ENCODE measurements at regions not wholly inside any gene's neighbourhood (a gene's known extent, or its start where the extent isn't known, plus 50 kb on each side); places are given as distances from the start of the nearest gene placed in this dataset.

GRCh38 chr15:87489456-87489855 is 767.1 kb downstream of the NTRK3 start:
- DNase-seq (ENCODE audit: low read depth): no peak
- no peak for TF ChIP-seq CTCF (IDR thresholded peaks at IDR 0.05; ENCODE audit: insufficient read depth, low read length, poor library complexity, severe bottlenecking)
- no peaks in the 10 kb centered on the region for H3K27me3 ChIP-seq (ENCODE audit: control insufficient read depth, insufficient read depth, low read length)
- no peak overlapping the region for H3K4me3 ChIP-seq (ENCODE audit: low read depth, low read length)
- H3K36me3 ChIP-seq (ENCODE audit: control insufficient read depth, insufficient read depth, low read length): no peaks in the 10 kb centered on the region

- no peak for DNase-seq (ENCODE audit: low read depth)
- H3K4me3 ChIP-seq (ENCODE audit: low read depth, low read length): no peak overlapping the region
- TF ChIP-seq CTCF (IDR thresholded peaks at IDR 0.05; ENCODE audit: insufficient read depth, low read length, poor library complexity, severe bottlenecking): no peak
- H3K36me3 ChIP-seq (ENCODE audit: control insufficient read depth, insufficient read depth, low read length): no peaks in the 10 kb centered on the region
- no peaks in the 10 kb centered on the region for H3K27me3 ChIP-seq (ENCODE audit: control insufficient read depth, insufficient read depth, low read length)
Measured at GRCh38 chr15:87487484-87487883, 769.1 kb downstream of the NTRK3 start.

- no peak for TF ChIP-seq CTCF (IDR thresholded peaks at IDR 0.05; ENCODE audit: insufficient read depth, low read length, poor library complexity, severe bottlenecking)
Measured at GRCh38 chr15:87483468-87483867, 773.1 kb downstream of the NTRK3 start.

GRCh38 chr15:87481126-87481525 is 775.4 kb downstream of the NTRK3 start:
- no peaks in the 10 kb centered on the region for H3K36me3 ChIP-seq (ENCODE audit: control insufficient read depth, insufficient read depth, low read length)
- no peak for TF ChIP-seq CTCF (IDR thresholded peaks at IDR 0.05; ENCODE audit: insufficient read depth, low read length, poor library complexity, severe bottlenecking)
- H3K27me3 ChIP-seq (ENCODE audit: control insufficient read depth, insufficient read depth, low read length): no peaks in the 10 kb centered on the region
- H3K4me3 ChIP-seq (ENCODE audit: low read depth, low read length): no peak overlapping the region
- no peak for DNase-seq (ENCODE audit: low read depth)

More at GRCh38 chr15:87483468-87483867, 773.1 kb downstream of the NTRK3 start:
- Histone ChIP-seq H3K36me3 (ENCODE audit: control insufficient read depth, insufficient read depth, low read length) (no peaks in the 10 kb centered on the region), H3K27me3 (ENCODE audit: control insufficient read depth, insufficient read depth, low read length) (no peaks in the 10 kb centered on the region), H3K4me3 (ENCODE audit: low read depth, low read length) (no peak overlapping the region)
- DNase-seq (ENCODE audit: low read depth): no peak

- no peak for DNase-seq (ENCODE audit: low read depth)
- Histone ChIP-seq H3K4me3 (ENCODE audit: low read depth, low read length) (no peak overlapping the region), H3K36me3 (ENCODE audit: control insufficient read depth, insufficient read depth, low read length) (no peaks in the 10 kb centered on the region), H3K27me3 (ENCODE audit: control insufficient read depth, insufficient read depth, low read length) (no peaks in the 10 kb centered on the region)
- no peak for TF ChIP-seq CTCF (IDR thresholded peaks at IDR 0.05; ENCODE audit: insufficient read depth, low read length, poor library complexity, severe bottlenecking)
Measured at GRCh38 chr15:87478687-87479072, 777.9 kb downstream of the NTRK3 start.

All from kidney epithelial cell (primary cell).